HepG2 (cell line): ENCODE measurements at regions not wholly inside any gene's neighbourhood (a gene's known extent, or its start where the extent isn't known, plus 50 kb on each side); places are given as distances from the start of the nearest gene placed in this dataset.

Experiments used
- ATAC-seq: fragments of 200-7000 bp; cut with Tn5 transposase; 3 replicates; pipeline ENCODE4 v1.9.1; 2020; ENCODE audit warnings: mild to moderate bottlenecking, moderate library complexity
- BruUV-seq: library from RNA; stranded (reverse); fragments of 400-500 nt; replicated peaks from 2 replicates; lab custom pipeline; 2021; lab: Mats Ljungman, UMichigan
- CTCF ChIA-PET: fragments of 300-600 bp; formaldehyde crosslinking; extraction: SDS; loops from one replicate; lab custom pipeline; 2021; ENCODE audit warnings: low total read pairs, inconsistent platforms, low intra/inter-chr PET ratio; lab: Yijun Ruan, JAX
- POLR2A ChIA-PET: fragments of 350-600 bp; sonication (Branson Sonifier 250); formaldehyde crosslinking; loops from one replicate; lab custom pipeline; 2020; ENCODE audit warnings: antibody characterized with exemption, inconsistent platforms; lab: Yijun Ruan, JAX
- DNase-seq: peaks from one replicate; pipeline ENCODE4 v3.0.0-alpha.2; 2015; ENCODE audit warnings: low spot score
- FAIRE-seq: peaks from 3 replicates; lab custom pipeline; 2011; peaks lifted over from hg19 to GRCh38; lab: Jason Lieb, UNC
- H2AFZ ChIP-seq: one replicate; pipeline ENCODE4 v1.6.1; 2011; ENCODE audit warnings: low read length, inconsistent platforms
- H3K27ac ChIP-seq: fragments of 300-600 bp; 3 replicates; pipeline ENCODE4 v1.8.0; 2011; ENCODE audit warnings: mixed run types, mild to moderate bottlenecking, mixed read lengths, low read length, inconsistent platforms; ENCODE audit not compliant: insufficient read depth; ENCODE audit errors: extremely low read length
- H3K27me3 ChIP-seq, 2 experiments: fragments of 200-600 bp in 1 of 2; 2 replicates in 1 of 2; 3 replicates in 1 of 2; pipeline versions ENCODE4 v1.6.0 to v1.8.0; 2011; ENCODE audit warnings: low read length in 2 of 2, mild to moderate bottlenecking in 2 of 2, moderate library complexity in 2 of 2, inconsistent platforms in 1 of 2; ENCODE audit not compliant: insufficient read depth in 2 of 2, control insufficient read depth in 1 of 2
- H3K36me3 ChIP-seq, 2 experiments: fragments of 200-600 bp in 1 of 2; replicated peaks in 1 of 2; 2 replicates in 1 of 2; 3 replicates in 1 of 2; pipeline versions ENCODE4 v1.5.1 to v1.8.0; 2011; ENCODE audit warnings: low read length in 2 of 2, inconsistent platforms in 1 of 2; ENCODE audit not compliant: insufficient read depth in 2 of 2, control insufficient read depth in 1 of 2
- H3K4me1 ChIP-seq: 2 replicates; pipeline ENCODE4 v1.5.1; 2012; ENCODE audit warnings: low read length, inconsistent platforms; ENCODE audit not compliant: insufficient read depth
- H3K4me2 ChIP-seq: 2 replicates; pipeline ENCODE4 v1.6.0; 2011; ENCODE audit warnings: low read depth, low read length, inconsistent platforms
- H3K4me3 ChIP-seq, 3 experiments: fragments of 200-600 bp in 1 of 3; sonication (generic), shearing (Covaris generic) in 1 of 3; replicated peaks in 1 of 3; 2 replicates each; pipeline ENCODE4 v1.5.1; 2011 to 2016; ENCODE audit warnings: low read length in 3 of 3, inconsistent platforms in 2 of 3, low read depth in 2 of 3, mild to moderate bottlenecking in 2 of 3, control low read depth in 1 of 3, mixed read lengths in 1 of 3; ENCODE audit not compliant: insufficient read depth in 1 of 3
- H3K79me2 ChIP-seq: one replicate; pipeline ENCODE4 v1.6.1; 2011; ENCODE audit warnings: low read length, inconsistent platforms; ENCODE audit not compliant: insufficient read depth
- H3K9ac ChIP-seq: 2 replicates; pipeline ENCODE4 v1.6.0; 2011; ENCODE audit warnings: mild to moderate bottlenecking, low read depth, low read length, inconsistent platforms; ENCODE audit not compliant: insufficient read depth
- H3K9me3 ChIP-seq: 2 replicates; pipeline ENCODE4 v1.5.1; 2012; ENCODE audit warnings: mild to moderate bottlenecking, low read length
- H4K20me1 ChIP-seq: 2 replicates; pipeline ENCODE4 v1.6.0; 2011; ENCODE audit warnings: inconsistent platforms, mild to moderate bottlenecking, low read length, moderate library complexity; ENCODE audit not compliant: insufficient read depth
- CERS6 ChIP-seq: sonication (generic); formaldehyde crosslinking; IDR thresholded peaks from 2 replicates; pipeline ENCODE4 v1.5.0; 2020; ENCODE audit warnings: missing genetic modification reagents
- CREB3 ChIP-seq: sonication (generic); formaldehyde crosslinking; IDR thresholded peaks from 2 replicates; pipeline ENCODE4 v1.5.0; 2020; ENCODE audit warnings: missing genetic modification reagents
- MBD4 ChIP-seq: IDR thresholded peaks from 2 replicates; pipeline ENCODE4 v1.6.1; 2012; ENCODE audit warnings: low read length, inconsistent platforms, borderline replicate concordance
- NAIF1 ChIP-seq: sonication (generic); formaldehyde crosslinking; IDR thresholded peaks from 2 replicates; pipeline ENCODE4 v1.5.0; 2020; ENCODE audit warnings: mild to moderate bottlenecking, missing genetic modification reagents, borderline replicate concordance
- NFIB ChIP-seq: sonication (generic); formaldehyde crosslinking; IDR thresholded peaks from 2 replicates; pipeline ENCODE4 v1.9.0; 2021; ENCODE audit warnings: missing genetic modification reagents, mild to moderate bottlenecking, borderline replicate concordance
- SKI ChIP-seq: fragments of 450-650 bp; IDR thresholded peaks from one replicate; pipeline ENCODE4 v1.6.1; 2018; ENCODE audit warnings: mild to moderate bottlenecking; ENCODE audit not compliant: partially characterized antibody
- SNAPC5 ChIP-seq: sonication (generic); formaldehyde crosslinking; IDR thresholded peaks from 2 replicates; pipeline ENCODE4 v1.8.1; 2023; ENCODE audit warnings: mild to moderate bottlenecking, missing genetic modification reagents, borderline replicate concordance
- TBL1XR1 ChIP-seq: fragments of 150-350 bp; IDR thresholded peaks from 2 replicates; pipeline ENCODE4 v1.6.1; 2014; ENCODE audit warnings: borderline replicate concordance, low read length; ENCODE audit not compliant: partially characterized antibody
- UBTF ChIP-seq: sonication (generic); formaldehyde crosslinking; IDR thresholded peaks from 2 replicates; pipeline ENCODE4 v1.4.0; 2020; ENCODE audit warnings: mild to moderate bottlenecking, missing genetic modification reagents
- XRCC5 ChIP-seq: fragments of 200-400 bp; formaldehyde crosslinking; optimal IDR thresholded peaks from 2 replicates; pipeline ENCODE3; 2017; ENCODE audit warnings: mild to moderate bottlenecking, low read length
- ZMYM2 ChIP-seq: sonication (generic); formaldehyde crosslinking; IDR thresholded peaks from 2 replicates; pipeline ENCODE4 v1.8.0; 2022; ENCODE audit warnings: mild to moderate bottlenecking, missing genetic modification reagents
- ZNF207 ChIP-seq: fragments of 450-650 bp; IDR thresholded peaks from 2 replicates; pipeline ENCODE4 v1.6.1; 2016; ENCODE audit warnings: antibody characterized with exemption, borderline replicate concordance
- ZNF34 ChIP-seq: sonication (generic); formaldehyde crosslinking; IDR thresholded peaks from 2 replicates; pipeline ENCODE4 v1.4.0; 2020; ENCODE audit warnings: mild to moderate bottlenecking, missing genetic modification reagents, borderline replicate concordance
- ZNF530 ChIP-seq: sonication (generic); formaldehyde crosslinking; IDR thresholded peaks from 2 replicates; pipeline ENCODE4 v1.5.0; 2020; ENCODE audit warnings: low read depth, mild to moderate bottlenecking, missing genetic modification reagents
- ZNF569 ChIP-seq: sonication (generic); formaldehyde crosslinking; IDR thresholded peaks from 2 replicates; pipeline ENCODE4 v1.5.0; 2020; ENCODE audit warnings: mild to moderate bottlenecking, missing genetic modification reagents, moderate library complexity, borderline replicate concordance
- ZNF660 ChIP-seq: sonication (generic); formaldehyde crosslinking; IDR thresholded peaks from 2 replicates; pipeline ENCODE4 v1.5.1; 2020; ENCODE audit warnings: mild to moderate bottlenecking, low read depth, missing genetic modification reagents, borderline replicate concordance
- ZSCAN30 ChIP-seq: sonication (generic); formaldehyde crosslinking; IDR thresholded peaks from 2 replicates; pipeline ENCODE4 v1.5.0; 2020; ENCODE audit warnings: mild to moderate bottlenecking, missing genetic modification reagents
- WGBS: methylation state at CpG from one replicate; pipeline ENCODE4 v1.1.6; 2017; ENCODE audit warnings: low lambda C conversion rate; 5-methylcytosine and 5-hydroxymethylcytosine counted together
- in situ Hi-C: cut with HindIII; loops from 2 replicates; pipeline ENCODE4 v1.10.0; 2017; ENCODE audit warnings: low pct_unique_long_range_greater_than_20kb; ENCODE audit not compliant: extremely low pct_ligation_motif_present
- intact Hi-C: fragments of 100-400 bp; cut with micrococcal nuclease; formaldehyde crosslinking; loops from one replicate; pipeline ENCODE4 v1.10.0; 2022; ENCODE audit not compliant: unreplicated experiment
- TF ChIP-seq, protein P1 (sequence below): sonication (generic); formaldehyde crosslinking; IDR thresholded peaks from 2 replicates; pipeline ENCODE4 v1.4.0; 2020; ENCODE audit warnings: missing genetic modification reagents
- TF ChIP-seq, protein P2 (sequence below): IDR thresholded peaks from 2 replicates; pipeline ENCODE4 v1.6.1; 2016; ENCODE audit warnings: mild to moderate bottlenecking, missing biosample characterization, missing genetic modification reagents

GRCh38 chr5:58248221-58248620 is 211.7 kb downstream of the PLK2 start (continued):
- TF ChIP-seq UBTF (CRISPR knock-in tag): no peak
- no peak for TF ChIP-seq ZNF569 (CRISPR knock-in tag)
- no peak for TF ChIP-seq ZNF530 (CRISPR knock-in tag)
- TF ChIP-seq, all 625 proteins: peak for 0

DNA sequence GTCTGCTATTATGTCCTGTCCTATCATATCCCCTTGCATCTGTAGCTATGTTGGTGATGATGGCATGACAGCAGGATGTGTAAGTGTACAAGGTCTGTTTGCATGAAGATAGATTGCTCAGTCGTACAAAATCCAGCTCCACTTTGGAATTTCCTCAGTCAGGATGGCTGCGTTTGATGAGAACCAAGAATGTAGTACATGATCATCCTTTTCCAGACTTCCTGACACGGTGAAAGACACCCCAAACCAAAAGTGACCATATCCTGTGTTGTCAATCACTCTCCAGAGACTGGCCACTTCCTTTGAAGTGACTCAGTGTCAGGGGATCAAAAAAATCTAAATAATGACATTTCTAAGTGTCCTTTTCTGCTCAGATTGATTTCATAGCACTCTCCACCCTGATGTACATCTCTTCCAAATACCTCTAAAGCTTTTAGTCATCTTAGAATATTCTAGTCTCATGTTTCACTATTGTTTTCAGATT is 213.4 kb downstream of the PLK2 start:
- TF ChIP-seq CREB3 (CRISPR knock-in tag) (no peak), ZNF207 (no peak), NFIB (CRISPR knock-in tag) (no peak), NAIF1 (CRISPR knock-in tag) (no peak), ZNF34 (CRISPR knock-in tag) (no peak), SKI (no peak), CERS6 (CRISPR knock-in tag) (no peak), XRCC5 (no peak), TBL1XR1 (no peak), SNAPC5 (CRISPR knock-in tag) (no peak), ZNF660 (no peak), MBD4 (no peak), ZSCAN30 (CRISPR knock-in tag) (no peak), ZMYM2 (CRISPR knock-in tag) (no peak)
- TF ChIP-seq, protein P1, sequence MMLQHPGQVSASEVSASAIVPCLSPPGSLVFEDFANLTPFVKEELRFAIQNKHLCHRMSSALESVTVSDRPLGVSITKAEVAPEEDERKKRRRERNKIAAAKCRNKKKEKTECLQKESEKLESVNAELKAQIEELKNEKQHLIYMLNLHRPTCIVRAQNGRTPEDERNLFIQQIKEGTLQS (CRISPR knock-in tag): no peak
- TF ChIP-seq, protein P2, sequence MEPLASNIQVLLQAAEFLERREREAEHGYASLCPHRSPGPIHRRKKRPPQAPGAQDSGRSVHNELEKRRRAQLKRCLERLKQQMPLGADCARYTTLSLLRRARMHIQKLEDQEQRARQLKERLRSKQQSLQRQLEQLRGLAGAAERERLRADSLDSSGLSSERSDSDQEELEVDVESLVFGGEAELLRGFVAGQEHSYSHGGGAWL (CRISPR knock-in tag): no peak
- Histone ChIP-seq H3K79me2 (no peaks in the 10 kb centered on the region), H4K20me1 (no peaks in the 10 kb centered on the region), H3K4me1 (no peaks in the 10 kb centered on the region), H2AFZ (no peak overlapping the region), H3K9ac (no peak overlapping the region), H3K27ac (no peak overlapping the region), H3K4me2 (no peak overlapping the region), H3K4me3 (no peak overlapping the region), H3K36me3 (no peaks in the 10 kb centered on the region), H3K9me3 (no peaks in the 10 kb centered on the region), H3K27me3 (no peaks in the 10 kb centered on the region)
- CTCF ChIA-PET: no interaction called here
- in situ Hi-C loops (no loop called here), intact Hi-C loops (no loop called here)
- 0% methylated on average over 3 of the region's 3 CpGs for WGBS
- FAIRE-seq (no peak), DNase-seq (no peak), ATAC-seq (no peak)
- no TSS peak for BruUV-seq
- POLR2A ChIA-PET: no interaction called here
